ENCODE measurements at regions not wholly inside any gene's neighbourhood (a gene's known extent, or its start where the extent isn't known, plus 50 kb on each side); places are given as distances from the start of the nearest gene placed in this dataset.

DNA sequence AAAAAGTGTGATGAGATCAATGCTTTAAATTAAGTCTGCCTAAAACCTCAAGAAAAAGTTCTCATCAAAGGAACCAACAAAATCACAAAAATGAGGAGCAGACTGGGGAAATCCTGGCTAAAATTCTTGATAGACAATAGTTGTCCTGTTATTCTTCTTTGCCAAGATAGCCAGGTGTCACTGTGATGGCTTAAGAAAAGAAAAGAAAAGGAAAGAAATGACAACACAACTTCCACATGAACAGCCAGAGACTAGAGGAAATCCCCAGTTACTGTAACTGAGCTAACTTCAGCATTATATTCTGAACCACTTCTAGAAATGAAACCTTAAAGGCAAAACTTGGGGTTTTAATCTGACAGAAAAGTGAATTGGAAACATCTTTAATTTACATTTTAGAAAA lies 129.6 kb downstream of the CD24 start (continued):
- no peak for TF ChIP-seq NR2F2 (IDR thresholded peaks at IDR 0.05)
- no peak for TF ChIP-seq GABPA (IDR thresholded peaks at IDR 0.05 in 1 of 2, conservative IDR thresholded peaks at IDR 0.05 in 1 of 2)
- TF ChIP-seq FOXA1 (IDR thresholded peaks at IDR 0.05) = no peak
- no peak for TF ChIP-seq EGR1 (IDR thresholded peaks at IDR 0.05; ENCODE audit: low read depth in 2 of 2)
- no peak for TF ChIP-seq FOXA2 (IDR thresholded peaks at IDR 0.05)
- TF ChIP-seq, protein P1, sequence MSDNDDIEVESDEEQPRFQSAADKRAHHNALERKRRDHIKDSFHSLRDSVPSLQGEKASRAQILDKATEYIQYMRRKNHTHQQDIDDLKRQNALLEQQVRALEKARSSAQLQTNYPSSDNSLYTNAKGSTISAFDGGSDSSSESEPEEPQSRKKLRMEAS (IDR thresholded peaks at IDR 0.05) = no peak

DNA sequence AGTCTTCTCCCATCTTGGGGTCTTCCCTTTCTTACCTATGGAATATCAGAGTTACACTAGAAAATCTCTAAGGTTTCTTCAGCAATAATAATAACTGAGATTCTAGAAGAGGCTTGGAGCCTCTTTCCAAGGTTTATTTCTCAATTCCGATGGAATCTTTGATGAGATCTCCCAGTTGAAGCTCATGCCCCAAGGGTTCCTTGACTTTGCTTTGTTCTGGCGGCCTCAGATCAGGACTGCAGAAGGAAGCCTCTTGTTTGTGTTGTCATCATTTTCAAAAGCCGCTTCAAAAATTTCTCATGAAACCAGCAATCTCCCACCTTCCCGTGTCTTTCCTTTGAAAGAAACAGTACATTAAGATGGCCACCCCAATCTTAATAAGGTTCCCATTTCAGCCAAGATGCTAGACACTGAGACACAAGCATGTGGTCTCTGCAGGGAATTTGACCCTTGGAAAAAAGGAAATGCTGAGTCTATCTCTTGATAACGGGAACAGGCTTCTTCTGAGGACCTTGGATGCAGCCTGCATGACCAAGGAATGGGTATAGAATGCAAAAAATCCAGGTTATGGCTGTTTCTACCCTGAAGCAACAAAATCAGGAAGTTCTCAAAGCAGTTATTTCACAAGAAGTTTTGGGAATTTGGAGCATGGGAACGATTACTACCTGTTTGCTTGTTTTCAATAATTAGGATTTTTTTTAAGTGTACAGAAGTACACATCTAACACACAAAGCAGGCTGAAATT lies 141.6 kb downstream of the CD24 start:
- Histone ChIP-seq H3K9ac (ENCODE audit: low read depth in 1 of 2, low read length in 2 of 2) (no peak overlapping the region), H3K36me3 (ENCODE audit: control insufficient read depth in 4 of 4, insufficient read depth in 3 of 4, low read depth in 1 of 4, low read length in 3 of 4) (no peaks in the 10 kb centered on the region), H3K27ac (ENCODE audit: low read depth in 1 of 2, low read length in 2 of 2) (no peak overlapping the region), H3K4me3 (ENCODE audit: low read depth in 1 of 3, low read length in 3 of 3) (no peak overlapping the region), H3K4me1 (ENCODE audit: control insufficient read depth in 4 of 4, insufficient read depth in 4 of 4, low read length in 3 of 4) (no peaks in the 10 kb centered on the region), H3K27me3 (ENCODE audit: control insufficient read depth in 4 of 4, insufficient read depth in 4 of 4, low read length in 3 of 4) (no peaks in the 10 kb centered on the region), H3K9me3 (ENCODE audit: control insufficient read depth in 4 of 4, low read length in 3 of 4) (peaks cover 0 to 4% (median 0%) of the 10 kb centered on the region in 4 donors)
- no peak for DNase-seq (ENCODE audit: low spot score)
- WGBS = 83% methylated on average over 6 of the region's 6 CpGs
- TF ChIP-seq HNF4G (IDR thresholded peaks at IDR 0.05) (no peak), RAD21 (IDR thresholded peaks at IDR 0.05) (no peak), RXRA (IDR thresholded peaks at IDR 0.05) (no peak), FOXA2 (IDR thresholded peaks at IDR 0.05) (no peak), JUND (IDR thresholded peaks at IDR 0.05) (no peak), EGR1 (IDR thresholded peaks at IDR 0.05; ENCODE audit: low read depth in 2 of 2) (no peak), TAF1 (conservative IDR thresholded peaks at IDR 0.05) (no peak), YY1 (IDR thresholded peaks at IDR 0.05) (no peak), SP1 (IDR thresholded peaks at IDR 0.05) (no peak), GABPA (IDR thresholded peaks at IDR 0.05 in 1 of 2, conservative IDR thresholded peaks at IDR 0.05 in 1 of 2) (no peak), FOXA1 (IDR thresholded peaks at IDR 0.05) (no peak), HNF4A (conservative IDR thresholded peaks at IDR 0.05) (no peak), NR2F2 (IDR thresholded peaks at IDR 0.05) (no peak)
- TF ChIP-seq, protein P1 (IDR thresholded peaks at IDR 0.05) = no peak
- TF ChIP-seq, protein P2, sequence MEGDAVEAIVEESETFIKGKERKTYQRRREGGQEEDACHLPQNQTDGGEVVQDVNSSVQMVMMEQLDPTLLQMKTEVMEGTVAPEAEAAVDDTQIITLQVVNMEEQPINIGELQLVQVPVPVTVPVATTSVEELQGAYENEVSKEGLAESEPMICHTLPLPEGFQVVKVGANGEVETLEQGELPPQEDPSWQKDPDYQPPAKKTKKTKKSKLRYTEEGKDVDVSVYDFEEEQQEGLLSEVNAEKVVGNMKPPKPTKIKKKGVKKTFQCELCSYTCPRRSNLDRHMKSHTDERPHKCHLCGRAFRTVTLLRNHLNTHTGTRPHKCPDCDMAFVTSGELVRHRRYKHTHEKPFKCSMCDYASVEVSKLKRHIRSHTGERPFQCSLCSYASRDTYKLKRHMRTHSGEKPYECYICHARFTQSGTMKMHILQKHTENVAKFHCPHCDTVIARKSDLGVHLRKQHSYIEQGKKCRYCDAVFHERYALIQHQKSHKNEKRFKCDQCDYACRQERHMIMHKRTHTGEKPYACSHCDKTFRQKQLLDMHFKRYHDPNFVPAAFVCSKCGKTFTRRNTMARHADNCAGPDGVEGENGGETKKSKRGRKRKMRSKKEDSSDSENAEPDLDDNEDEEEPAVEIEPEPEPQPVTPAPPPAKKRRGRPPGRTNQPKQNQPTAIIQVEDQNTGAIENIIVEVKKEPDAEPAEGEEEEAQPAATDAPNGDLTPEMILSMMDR (IDR thresholded peaks at IDR 0.05; ENCODE audit: low read depth, low read length, missing input control) = no peak
- TF ChIP-seq, protein P3, sequence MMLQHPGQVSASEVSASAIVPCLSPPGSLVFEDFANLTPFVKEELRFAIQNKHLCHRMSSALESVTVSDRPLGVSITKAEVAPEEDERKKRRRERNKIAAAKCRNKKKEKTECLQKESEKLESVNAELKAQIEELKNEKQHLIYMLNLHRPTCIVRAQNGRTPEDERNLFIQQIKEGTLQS (IDR thresholded peaks at IDR 0.05) = no peak
- TF ChIP-seq, protein P4, sequence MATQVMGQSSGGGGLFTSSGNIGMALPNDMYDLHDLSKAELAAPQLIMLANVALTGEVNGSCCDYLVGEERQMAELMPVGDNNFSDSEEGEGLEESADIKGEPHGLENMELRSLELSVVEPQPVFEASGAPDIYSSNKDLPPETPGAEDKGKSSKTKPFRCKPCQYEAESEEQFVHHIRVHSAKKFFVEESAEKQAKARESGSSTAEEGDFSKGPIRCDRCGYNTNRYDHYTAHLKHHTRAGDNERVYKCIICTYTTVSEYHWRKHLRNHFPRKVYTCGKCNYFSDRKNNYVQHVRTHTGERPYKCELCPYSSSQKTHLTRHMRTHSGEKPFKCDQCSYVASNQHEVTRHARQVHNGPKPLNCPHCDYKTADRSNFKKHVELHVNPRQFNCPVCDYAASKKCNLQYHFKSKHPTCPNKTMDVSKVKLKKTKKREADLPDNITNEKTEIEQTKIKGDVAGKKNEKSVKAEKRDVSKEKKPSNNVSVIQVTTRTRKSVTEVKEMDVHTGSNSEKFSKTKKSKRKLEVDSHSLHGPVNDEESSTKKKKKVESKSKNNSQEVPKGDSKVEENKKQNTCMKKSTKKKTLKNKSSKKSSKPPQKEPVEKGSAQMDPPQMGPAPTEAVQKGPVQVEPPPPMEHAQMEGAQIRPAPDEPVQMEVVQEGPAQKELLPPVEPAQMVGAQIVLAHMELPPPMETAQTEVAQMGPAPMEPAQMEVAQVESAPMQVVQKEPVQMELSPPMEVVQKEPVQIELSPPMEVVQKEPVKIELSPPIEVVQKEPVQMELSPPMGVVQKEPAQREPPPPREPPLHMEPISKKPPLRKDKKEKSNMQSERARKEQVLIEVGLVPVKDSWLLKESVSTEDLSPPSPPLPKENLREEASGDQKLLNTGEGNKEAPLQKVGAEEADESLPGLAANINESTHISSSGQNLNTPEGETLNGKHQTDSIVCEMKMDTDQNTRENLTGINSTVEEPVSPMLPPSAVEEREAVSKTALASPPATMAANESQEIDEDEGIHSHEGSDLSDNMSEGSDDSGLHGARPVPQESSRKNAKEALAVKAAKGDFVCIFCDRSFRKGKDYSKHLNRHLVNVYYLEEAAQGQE (IDR thresholded peaks at IDR 0.05) = no peak
